Activated naive CD8-positive, alpha-beta T cell treated with anti-CD3 and anti-CD28 coated beads for 36 hours (primary cell): ENCODE measurements at regions not wholly inside any gene's neighbourhood (a gene's known extent, or its start where the extent isn't known, plus 50 kb on each side); places are given as distances from the start of the nearest gene placed in this dataset.
"Not testable (repeated sequence)": the region's sequence is repeated elsewhere in the genome, so short reads cannot be mapped to it uniquely, and the experiment has no call there.

ENCODE experiments used
- DNase-seq: peaks from one replicate; pipeline ENCODE4 v3.0.0; 2021
- H3K27ac Mint-ChIP-seq: one replicate; pipeline ENCODE4 v1.8.0; 2022; ENCODE audit warnings: mild to moderate bottlenecking, moderate library complexity, mixed read lengths
- H3K27me3 Mint-ChIP-seq: one replicate; pipeline ENCODE4 v1.8.0; 2022; ENCODE audit warnings: mild to moderate bottlenecking, mixed read lengths
- H3K36me3 Mint-ChIP-seq: one replicate; pipeline ENCODE4 v1.8.0; 2021; ENCODE audit warnings: mild to moderate bottlenecking, mixed read lengths
- H3K4me1 Mint-ChIP-seq: one replicate; pipeline ENCODE4 v1.8.0; 2021; ENCODE audit warnings: mixed read lengths
- H3K4me3 Mint-ChIP-seq: one replicate; pipeline ENCODE4 v1.8.0; 2022; ENCODE audit warnings: mild to moderate bottlenecking, moderate library complexity, mixed read lengths
- H3K9me3 Mint-ChIP-seq: one replicate; pipeline ENCODE4 v1.8.0; 2022; ENCODE audit warnings: mixed read lengths

- H3K27ac Mint-ChIP-seq, H3K27me3 Mint-ChIP-seq, H3K9me3 Mint-ChIP-seq, H3K4me1 Mint-ChIP-seq, H3K4me3 Mint-ChIP-seq, DNase-seq, H3K36me3 Mint-ChIP-seq: not testable (repeated sequence)
Measured at GRCh38 chr9:61628951-61629350, 439.1 kb downstream of the SPATA31A7 start.

- H3K27me3 Mint-ChIP-seq = no peaks in the 10 kb centered on the region
- H3K4me1 Mint-ChIP-seq = no peaks in the 10 kb centered on the region
- no peaks in the 10 kb centered on the region for H3K36me3 Mint-ChIP-seq
- H3K4me3 Mint-ChIP-seq = no peak overlapping the region
- H3K27ac Mint-ChIP-seq = no peak overlapping the region
- H3K9me3 Mint-ChIP-seq = no peaks in the 10 kb centered on the region
- no peak for DNase-seq
Measured at GRCh38 chr9:61634192-61634591, 444.4 kb downstream of the SPATA31A7 start.

GRCh38 chr9:61664232-61664631, 474.4 kb downstream of the SPATA31A7 start:
- H3K36me3 Mint-ChIP-seq, DNase-seq, H3K27ac Mint-ChIP-seq, H3K9me3 Mint-ChIP-seq, H3K4me1 Mint-ChIP-seq, H3K27me3 Mint-ChIP-seq, H3K4me3 Mint-ChIP-seq: not testable (repeated sequence)

- no peak for DNase-seq
- peaks cover 2% of the 10 kb centered on the region for H3K9me3 Mint-ChIP-seq
- no peak overlapping the region for H3K27ac Mint-ChIP-seq
- H3K36me3 Mint-ChIP-seq = no peaks in the 10 kb centered on the region
- no peaks in the 10 kb centered on the region for H3K4me1 Mint-ChIP-seq
- no peaks in the 10 kb centered on the region for H3K27me3 Mint-ChIP-seq
- H3K4me3 Mint-ChIP-seq = no peak overlapping the region
Measured at GRCh38 chr9:61665330-61665751, 475.5 kb downstream of the SPATA31A7 start.

- Mint-ChIP-seq H3K36me3 (no peaks in the 10 kb centered on the region), H3K4me3 (no peak overlapping the region), H3K27me3 (no peaks in the 10 kb centered on the region), H3K9me3 (peaks cover 6% of the 10 kb centered on the region), H3K4me1 (no peaks in the 10 kb centered on the region), H3K27ac (no peak overlapping the region)
- DNase-seq = no peak
Measured at GRCh38 chr9:61665829-61666228, 476.0 kb downstream of the SPATA31A7 start.

- Mint-ChIP-seq H3K27ac (peak overlapping the region; percentile 68), H3K9me3 (peaks cover 7% of the 10 kb centered on the region), H3K4me3 (no peak overlapping the region), H3K4me1 (no peaks in the 10 kb centered on the region), H3K36me3 (no peaks in the 10 kb centered on the region), H3K27me3 (no peaks in the 10 kb centered on the region)
- DNase-seq = no peak
Measured at GRCh38 chr9:61666310-61666709, 476.5 kb downstream of the SPATA31A7 start.

- Mint-ChIP-seq H3K4me1 (no peaks in the 10 kb centered on the region), H3K4me3 (no peak overlapping the region), H3K27me3 (no peaks in the 10 kb centered on the region), H3K36me3 (no peaks in the 10 kb centered on the region), H3K27ac (no peak overlapping the region), H3K9me3 (peaks cover 7% of the 10 kb centered on the region)
- DNase-seq = no peak
Measured at GRCh38 chr9:61666849-61667371, 477.1 kb downstream of the SPATA31A7 start.

GRCh38 chr9:61667559-61668121, 477.8 kb downstream of the SPATA31A7 start:
- Mint-ChIP-seq H3K9me3 (peaks cover 7% of the 10 kb centered on the region), H3K27me3 (no peaks in the 10 kb centered on the region), H3K4me1 (no peaks in the 10 kb centered on the region), H3K27ac (no peak overlapping the region), H3K4me3 (no peak overlapping the region), H3K36me3 (no peaks in the 10 kb centered on the region)
- no peak for DNase-seq

- not testable (repeated sequence) for H3K4me1 Mint-ChIP-seq, H3K4me3 Mint-ChIP-seq, H3K36me3 Mint-ChIP-seq, DNase-seq, H3K27ac Mint-ChIP-seq, H3K9me3 Mint-ChIP-seq, H3K27me3 Mint-ChIP-seq
Measured at GRCh38 chr9:61668201-61668600, 478.4 kb downstream of the SPATA31A7 start.

GRCh38 chr9:61668846-61669245, 479.0 kb downstream of the SPATA31A7 start:
- H3K36me3 Mint-ChIP-seq = no peaks in the 10 kb centered on the region
- H3K4me1 Mint-ChIP-seq = no peaks in the 10 kb centered on the region
- H3K27ac Mint-ChIP-seq = no peak overlapping the region
- H3K9me3 Mint-ChIP-seq = peaks cover 12% of the 10 kb centered on the region
- no peak overlapping the region for H3K4me3 Mint-ChIP-seq
- DNase-seq = no peak
- H3K27me3 Mint-ChIP-seq = no peaks in the 10 kb centered on the region

GRCh38 chr9:61669352-61669751, 479.5 kb downstream of the SPATA31A7 start:
- DNase-seq = no peak
- no peak overlapping the region for H3K27ac Mint-ChIP-seq
- H3K4me1 Mint-ChIP-seq = no peaks in the 10 kb centered on the region
- peaks cover 12% of the 10 kb centered on the region for H3K9me3 Mint-ChIP-seq
- no peaks in the 10 kb centered on the region for H3K36me3 Mint-ChIP-seq
- H3K4me3 Mint-ChIP-seq = no peak overlapping the region
- no peaks in the 10 kb centered on the region for H3K27me3 Mint-ChIP-seq

- not testable (repeated sequence) for DNase-seq, H3K4me1 Mint-ChIP-seq, H3K27me3 Mint-ChIP-seq, H3K36me3 Mint-ChIP-seq, H3K27ac Mint-ChIP-seq, H3K4me3 Mint-ChIP-seq
- peaks cover 12% of the 10 kb centered on the region for H3K9me3 Mint-ChIP-seq
Measured at GRCh38 chr9:61669831-61670505, 480.1 kb downstream of the SPATA31A7 start.

GRCh38 chr9:61670616-61671015, 480.8 kb downstream of the SPATA31A7 start:
- Mint-ChIP-seq H3K4me1 (no peaks in the 10 kb centered on the region), H3K9me3 (peaks cover 13% of the 10 kb centered on the region), H3K27me3 (no peaks in the 10 kb centered on the region), H3K36me3 (no peaks in the 10 kb centered on the region), H3K4me3 (no peak overlapping the region), H3K27ac (no peak overlapping the region)
- no peak for DNase-seq

GRCh38 chr9:61671276-61671973, 481.6 kb downstream of the SPATA31A7 start:
- Mint-ChIP-seq H3K4me3 (no peak overlapping the region), H3K9me3 (peaks cover 13% of the 10 kb centered on the region)

GRCh38 chr9:61672107-61672541, 482.3 kb downstream of the SPATA31A7 start:
- H3K36me3 Mint-ChIP-seq, DNase-seq: not testable (repeated sequence)
- H3K9me3 Mint-ChIP-seq = peaks cover 13% of the 10 kb centered on the region

More at GRCh38 chr9:61671276-61671973, 481.6 kb downstream of the SPATA31A7 start:
- Mint-ChIP-seq H3K4me1 (no peaks in the 10 kb centered on the region), H3K27ac (no peak overlapping the region), H3K27me3 (no peaks in the 10 kb centered on the region), H3K36me3 (no peaks in the 10 kb centered on the region)
- DNase-seq = no peak

More at GRCh38 chr9:61672107-61672541, 482.3 kb downstream of the SPATA31A7 start:
- not testable (repeated sequence) for H3K4me3 Mint-ChIP-seq, H3K27me3 Mint-ChIP-seq, H3K4me1 Mint-ChIP-seq, H3K27ac Mint-ChIP-seq
